ENCODE measurements at regions not wholly inside any gene's neighbourhood (a gene's known extent, or its start where the extent isn't known, plus 50 kb on each side); places are given as distances from the start of the nearest gene placed in this dataset.

GRCh38 chr5:74408150-74409043, 232.1 kb downstream of the ENC1 start:
- TF ChIP-seq, protein P1, sequence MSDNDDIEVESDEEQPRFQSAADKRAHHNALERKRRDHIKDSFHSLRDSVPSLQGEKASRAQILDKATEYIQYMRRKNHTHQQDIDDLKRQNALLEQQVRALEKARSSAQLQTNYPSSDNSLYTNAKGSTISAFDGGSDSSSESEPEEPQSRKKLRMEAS (IDR thresholded peaks at IDR 0.05; ENCODE audit: insufficient read depth, insufficient read length): no peak
- TF ChIP-seq, protein P2, sequence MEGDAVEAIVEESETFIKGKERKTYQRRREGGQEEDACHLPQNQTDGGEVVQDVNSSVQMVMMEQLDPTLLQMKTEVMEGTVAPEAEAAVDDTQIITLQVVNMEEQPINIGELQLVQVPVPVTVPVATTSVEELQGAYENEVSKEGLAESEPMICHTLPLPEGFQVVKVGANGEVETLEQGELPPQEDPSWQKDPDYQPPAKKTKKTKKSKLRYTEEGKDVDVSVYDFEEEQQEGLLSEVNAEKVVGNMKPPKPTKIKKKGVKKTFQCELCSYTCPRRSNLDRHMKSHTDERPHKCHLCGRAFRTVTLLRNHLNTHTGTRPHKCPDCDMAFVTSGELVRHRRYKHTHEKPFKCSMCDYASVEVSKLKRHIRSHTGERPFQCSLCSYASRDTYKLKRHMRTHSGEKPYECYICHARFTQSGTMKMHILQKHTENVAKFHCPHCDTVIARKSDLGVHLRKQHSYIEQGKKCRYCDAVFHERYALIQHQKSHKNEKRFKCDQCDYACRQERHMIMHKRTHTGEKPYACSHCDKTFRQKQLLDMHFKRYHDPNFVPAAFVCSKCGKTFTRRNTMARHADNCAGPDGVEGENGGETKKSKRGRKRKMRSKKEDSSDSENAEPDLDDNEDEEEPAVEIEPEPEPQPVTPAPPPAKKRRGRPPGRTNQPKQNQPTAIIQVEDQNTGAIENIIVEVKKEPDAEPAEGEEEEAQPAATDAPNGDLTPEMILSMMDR (IDR thresholded peaks at IDR 0.05; ENCODE audit: extremely low read depth in 1 of 2, insufficient read depth in 1 of 2, low read depth in 1 of 2, low read length in 2 of 2): no peak
- no peak for TF ChIP-seq GATA2 (IDR thresholded peaks at IDR 0.05; ENCODE audit: insufficient read depth, insufficient read length, low read depth, low read length)
- no peak for TF ChIP-seq POLR2A (IDR thresholded peaks at IDR 0.05; ENCODE audit: low read depth, low read length)
- TF ChIP-seq JUN (IDR thresholded peaks at IDR 0.05; ENCODE audit: borderline replicate concordance, insufficient read depth, insufficient read length, low read depth): no peak
- no peak for TF ChIP-seq EZH2 (IDR thresholded peaks at IDR 0.05; ENCODE audit: borderline replicate concordance, low read depth, low read length, severe bottlenecking)
- TF ChIP-seq POLR2AphosphoS5 (IDR thresholded peaks at IDR 0.05; ENCODE audit: insufficient read depth, low read depth, low read length): no peak

All from endothelial cell of umbilical vein (primary cell).